GM12872 (cell line): ENCODE measurements at regions not wholly inside any gene's neighbourhood (a gene's known extent, or its start where the extent isn't known, plus 50 kb on each side); places are given as distances from the start of the nearest gene placed in this dataset.

Experiments used
- TF ChIP-seq, protein P1 (sequence below): IDR thresholded peaks from 3 replicates; pipeline ENCODE4 v1.5.1; 2011; ENCODE audit warnings: low read depth, mild to moderate bottlenecking, low read length, moderate library complexity; ENCODE audit not compliant: insufficient read depth

DNA sequence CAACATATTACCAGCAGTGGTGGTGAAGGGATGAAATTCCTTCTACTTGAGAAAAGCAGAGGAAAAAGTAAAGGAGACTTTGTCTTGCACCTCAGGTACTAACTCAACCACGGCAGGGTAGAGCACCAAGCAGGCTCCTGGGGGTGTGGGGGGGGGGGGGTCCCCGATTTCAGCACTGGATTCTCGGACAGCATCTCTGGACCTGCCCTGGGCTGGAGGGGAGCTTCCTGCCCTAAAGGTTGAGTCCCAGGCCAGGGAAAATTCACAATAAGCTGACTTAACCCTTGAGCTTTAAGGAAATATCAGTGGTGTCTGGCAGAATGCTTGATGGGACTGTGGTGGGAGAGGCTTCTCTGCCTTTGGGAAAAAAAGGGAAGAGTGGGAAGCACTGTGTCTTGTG lies 233.2 kb upstream of the CXADR start:
- TF ChIP-seq, protein P1, sequence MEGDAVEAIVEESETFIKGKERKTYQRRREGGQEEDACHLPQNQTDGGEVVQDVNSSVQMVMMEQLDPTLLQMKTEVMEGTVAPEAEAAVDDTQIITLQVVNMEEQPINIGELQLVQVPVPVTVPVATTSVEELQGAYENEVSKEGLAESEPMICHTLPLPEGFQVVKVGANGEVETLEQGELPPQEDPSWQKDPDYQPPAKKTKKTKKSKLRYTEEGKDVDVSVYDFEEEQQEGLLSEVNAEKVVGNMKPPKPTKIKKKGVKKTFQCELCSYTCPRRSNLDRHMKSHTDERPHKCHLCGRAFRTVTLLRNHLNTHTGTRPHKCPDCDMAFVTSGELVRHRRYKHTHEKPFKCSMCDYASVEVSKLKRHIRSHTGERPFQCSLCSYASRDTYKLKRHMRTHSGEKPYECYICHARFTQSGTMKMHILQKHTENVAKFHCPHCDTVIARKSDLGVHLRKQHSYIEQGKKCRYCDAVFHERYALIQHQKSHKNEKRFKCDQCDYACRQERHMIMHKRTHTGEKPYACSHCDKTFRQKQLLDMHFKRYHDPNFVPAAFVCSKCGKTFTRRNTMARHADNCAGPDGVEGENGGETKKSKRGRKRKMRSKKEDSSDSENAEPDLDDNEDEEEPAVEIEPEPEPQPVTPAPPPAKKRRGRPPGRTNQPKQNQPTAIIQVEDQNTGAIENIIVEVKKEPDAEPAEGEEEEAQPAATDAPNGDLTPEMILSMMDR = no peak

DNA sequence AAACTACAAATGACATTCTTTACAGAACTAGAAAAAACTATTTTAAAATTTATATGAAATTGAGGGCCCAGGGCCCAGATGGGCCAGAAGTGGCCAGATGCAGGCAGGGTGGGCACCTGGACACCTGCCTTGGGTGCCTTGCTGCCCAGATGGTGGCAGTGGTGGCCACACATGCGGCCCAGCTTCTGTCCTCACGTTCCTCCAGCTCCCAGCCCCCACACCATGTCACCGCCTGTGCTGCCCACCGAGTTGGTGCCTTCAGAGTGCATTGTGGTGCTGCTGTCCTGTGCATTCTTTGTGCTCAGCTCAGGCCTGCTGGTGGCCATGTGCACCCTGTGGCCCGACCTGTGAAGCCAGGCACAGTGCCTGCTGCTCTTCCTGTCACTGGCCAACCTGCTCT lies 216.8 kb upstream of the CXADR start:
- TF ChIP-seq, protein P1 = no peak

DNA sequence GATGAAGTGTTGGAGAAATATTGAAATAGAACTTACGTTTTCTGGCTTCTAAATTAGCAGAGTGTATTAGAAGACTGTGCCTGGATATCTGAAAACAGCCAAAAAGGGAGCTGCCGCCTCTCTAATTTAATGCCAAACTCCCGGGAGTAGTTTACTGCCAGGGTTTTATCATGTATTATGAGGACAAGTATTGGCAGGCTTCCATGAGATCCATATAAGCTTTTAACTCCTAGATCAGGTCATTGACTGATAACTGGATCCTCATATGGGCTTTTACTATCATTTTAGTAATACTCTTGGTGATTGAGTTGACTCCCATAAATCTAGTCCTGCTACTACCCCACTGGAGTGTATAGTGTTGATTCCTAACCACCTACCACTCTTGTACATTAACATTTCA lies 178.4 kb upstream of the CXADR start:
- TF ChIP-seq, protein P1 = no peak

DNA sequence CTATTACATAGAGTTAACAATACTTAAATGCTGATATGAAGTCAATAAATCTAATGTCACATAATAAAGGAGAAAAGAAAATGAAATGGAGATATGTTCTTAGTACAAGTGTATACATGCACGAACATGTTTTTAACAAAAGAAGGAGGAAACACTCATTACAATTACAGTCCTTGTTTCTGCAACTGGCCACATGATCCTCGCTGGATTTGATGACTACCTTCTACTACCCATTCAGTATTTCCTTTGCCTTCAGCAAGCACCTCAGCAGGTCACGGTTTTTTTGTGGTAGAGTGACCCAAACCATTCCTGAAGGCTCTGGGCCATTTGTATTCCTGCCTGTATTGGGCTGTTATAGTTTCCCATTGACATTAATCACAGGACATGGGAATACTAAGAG lies 172.8 kb upstream of the CXADR start:
- TF ChIP-seq, protein P1 = no peak

DNA sequence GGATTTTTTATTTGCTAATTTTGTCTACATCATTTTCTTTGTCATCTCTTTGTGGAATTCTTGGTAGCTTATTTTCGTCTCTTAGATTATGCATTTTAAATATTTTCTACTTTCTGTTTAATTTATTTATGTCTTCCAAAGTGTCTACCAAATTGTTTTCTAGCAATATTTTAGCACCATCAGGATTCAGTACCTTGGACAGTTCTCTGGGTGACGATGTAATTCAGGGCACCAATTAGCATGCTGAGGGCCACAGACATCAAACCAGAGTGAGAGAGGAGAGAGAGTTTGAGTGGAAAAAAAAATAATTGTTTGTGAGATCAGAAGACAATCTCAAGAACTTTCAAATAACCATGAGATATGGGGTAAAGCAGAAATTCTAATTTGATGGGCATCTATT lies 169.8 kb upstream of the CXADR start:
- TF ChIP-seq, protein P1 = no peak

DNA sequence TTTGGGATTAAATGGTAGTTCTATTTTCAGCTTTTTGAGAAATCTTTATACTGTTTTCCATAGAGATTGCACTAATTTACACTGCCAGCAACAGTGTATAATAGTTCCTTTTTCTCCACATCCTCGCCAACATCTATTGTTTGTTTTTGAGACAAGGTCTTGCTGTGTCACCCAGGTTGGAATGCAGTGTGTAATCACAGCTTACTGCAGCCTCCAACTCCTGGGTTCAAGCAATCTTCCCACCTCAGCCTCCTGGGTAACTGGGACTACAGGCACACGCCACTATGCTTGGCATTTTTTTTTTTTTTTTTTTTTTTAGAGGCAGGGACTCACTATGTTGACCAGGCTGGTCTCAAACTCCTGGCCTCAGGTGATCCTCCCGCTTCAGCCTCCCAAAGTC lies 164.5 kb upstream of the CXADR start:
- TF ChIP-seq, protein P1 = no peak

DNA sequence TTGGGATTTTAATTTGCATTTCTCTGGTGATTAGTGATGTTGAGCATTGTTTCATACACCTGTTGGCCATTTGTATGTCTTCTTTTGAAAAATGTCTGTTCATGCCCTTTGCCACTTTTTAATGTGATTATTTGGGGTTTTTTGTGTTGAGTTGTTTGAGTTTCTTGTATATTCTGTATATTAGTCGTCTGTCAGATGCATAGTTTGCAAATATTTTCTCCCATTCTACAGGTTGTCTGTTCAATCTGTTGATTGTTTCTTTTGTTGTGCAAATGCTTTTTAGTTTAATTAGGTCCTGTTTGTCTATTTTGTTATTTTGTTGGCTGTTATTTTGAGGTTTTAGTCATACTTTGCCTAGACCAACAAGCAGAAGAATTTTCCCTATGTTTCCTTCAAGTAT lies 164.0 kb upstream of the CXADR start:
- TF ChIP-seq, protein P1 = no peak

DNA sequence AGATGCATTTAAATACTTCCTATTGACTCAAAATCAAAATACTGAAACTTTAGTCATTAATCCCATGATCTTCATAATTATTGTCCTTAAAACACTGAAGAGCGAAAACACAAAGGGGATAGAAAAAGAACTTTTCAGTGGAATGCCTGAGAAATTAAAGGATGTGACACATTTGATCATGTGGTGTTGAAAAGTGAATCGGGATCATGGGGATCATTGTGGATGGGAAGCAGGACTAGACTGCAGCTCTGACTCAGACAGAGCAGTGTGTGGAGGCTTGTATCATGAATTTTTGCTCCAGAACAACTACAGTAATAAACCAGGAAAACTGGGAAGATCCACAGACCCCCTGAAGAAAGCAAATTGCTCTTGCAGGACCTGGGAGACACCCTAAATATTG lies 161.1 kb upstream of the CXADR start:
- TF ChIP-seq, protein P1 = no peak
